ENCODE measurements at regions not wholly inside any gene's neighbourhood (a gene's known extent, or its start where the extent isn't known, plus 50 kb on each side); places are given as distances from the start of the nearest gene placed in this dataset.

DNA sequence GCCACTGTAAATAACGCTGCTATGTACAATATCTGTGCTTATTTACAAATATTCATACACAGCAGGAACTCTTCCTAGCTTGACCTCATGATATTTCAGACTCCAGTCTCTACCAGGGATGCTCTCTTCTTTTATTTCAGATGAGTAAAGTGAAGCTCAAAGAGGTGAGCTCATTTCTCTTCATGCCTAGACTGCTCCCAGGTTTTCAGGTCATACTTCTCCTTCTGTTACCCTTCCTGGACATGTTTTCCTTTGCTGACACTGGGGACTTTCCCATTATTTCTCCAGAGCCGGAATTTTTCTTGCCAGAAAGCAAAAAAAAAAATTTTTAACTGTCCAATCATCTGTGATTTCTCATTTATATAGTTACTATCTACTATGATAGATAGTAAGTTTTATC, 147.2 kb upstream of the DST start:
- TF ChIP-seq POLR2AphosphoS5 (IDR thresholded peaks at IDR 0.05) (no peak), POLR2A (IDR thresholded peaks at IDR 0.05) (no peak)
- TF ChIP-seq, protein P1, sequence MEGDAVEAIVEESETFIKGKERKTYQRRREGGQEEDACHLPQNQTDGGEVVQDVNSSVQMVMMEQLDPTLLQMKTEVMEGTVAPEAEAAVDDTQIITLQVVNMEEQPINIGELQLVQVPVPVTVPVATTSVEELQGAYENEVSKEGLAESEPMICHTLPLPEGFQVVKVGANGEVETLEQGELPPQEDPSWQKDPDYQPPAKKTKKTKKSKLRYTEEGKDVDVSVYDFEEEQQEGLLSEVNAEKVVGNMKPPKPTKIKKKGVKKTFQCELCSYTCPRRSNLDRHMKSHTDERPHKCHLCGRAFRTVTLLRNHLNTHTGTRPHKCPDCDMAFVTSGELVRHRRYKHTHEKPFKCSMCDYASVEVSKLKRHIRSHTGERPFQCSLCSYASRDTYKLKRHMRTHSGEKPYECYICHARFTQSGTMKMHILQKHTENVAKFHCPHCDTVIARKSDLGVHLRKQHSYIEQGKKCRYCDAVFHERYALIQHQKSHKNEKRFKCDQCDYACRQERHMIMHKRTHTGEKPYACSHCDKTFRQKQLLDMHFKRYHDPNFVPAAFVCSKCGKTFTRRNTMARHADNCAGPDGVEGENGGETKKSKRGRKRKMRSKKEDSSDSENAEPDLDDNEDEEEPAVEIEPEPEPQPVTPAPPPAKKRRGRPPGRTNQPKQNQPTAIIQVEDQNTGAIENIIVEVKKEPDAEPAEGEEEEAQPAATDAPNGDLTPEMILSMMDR (IDR thresholded peaks at IDR 0.05): no peak
